ENCODE measurements at regions not wholly inside any gene's neighbourhood (a gene's known extent, or its start where the extent isn't known, plus 50 kb on each side); places are given as distances from the start of the nearest gene placed in this dataset.

DNA sequence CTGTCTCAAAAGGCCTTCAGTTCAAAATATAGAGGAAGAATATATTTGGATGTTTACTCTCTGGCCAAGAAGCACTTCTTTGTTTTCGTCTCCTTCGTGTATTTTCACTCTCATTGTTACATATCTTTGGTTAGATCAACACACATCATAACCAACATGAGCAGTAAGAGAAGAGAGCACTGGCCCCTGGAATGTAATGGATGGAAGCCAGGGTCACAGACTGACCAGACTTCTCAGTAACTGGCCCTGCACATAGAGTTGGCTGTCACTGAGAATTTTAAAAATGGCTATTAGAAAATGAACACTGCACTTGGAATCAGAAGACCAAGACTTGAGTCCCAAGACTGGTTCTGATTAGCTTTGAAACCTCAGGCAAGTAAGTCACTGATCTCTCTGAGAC lies 215.9 kb upstream of the RRP15 start:
- TF ChIP-seq EZH2phosphoT487 (IDR thresholded peaks at IDR 0.05; ENCODE audit: borderline replicate concordance, low read length) (no peak), CTCF (IDR thresholded peaks at IDR 0.05; ENCODE audit: low read depth, low read length, poor library complexity, severe bottlenecking) (no peak)
